Neural cell (in vitro differentiated cells): ENCODE measurements at regions not wholly inside any gene's neighbourhood (a gene's known extent, or its start where the extent isn't known, plus 50 kb on each side); places are given as distances from the start of the nearest gene placed in this dataset.

ENCODE experiments used
- H2AFZ ChIP-seq: fragments of 200-600, 300-800 bp; sonication (generic), shearing (Covaris generic); 2 replicates; pipeline ENCODE4 v1.6.0; 2014; ENCODE audit warnings: low read depth, mild to moderate bottlenecking, antibody characterized with exemption, low read length, moderate library complexity
- H3F3A ChIP-seq: fragments of 200-600 bp; shearing (Covaris generic); 2 replicates; pipeline ENCODE4 v1.6.1; 2016; ENCODE audit warnings: mild to moderate bottlenecking, moderate library complexity, mixed read lengths, antibody characterized with exemption, low read length; ENCODE audit not compliant: insufficient read depth, poor library complexity, severe bottlenecking
- H3K27ac ChIP-seq: fragments of 200-600, 300-800 bp; sonication (generic), shearing (Covaris generic); 2 replicates; pipeline ENCODE4 v1.5.1; 2014; ENCODE audit warnings: mild to moderate bottlenecking, low read length, moderate library complexity
- H3K27me3 ChIP-seq: fragments of 300-800, 200-600 bp; sonication (generic), shearing (Covaris generic); 2 replicates; pipeline ENCODE4 v1.6.0; 2014; ENCODE audit warnings: mild to moderate bottlenecking, low read depth, low read length, moderate library complexity; ENCODE audit not compliant: insufficient read depth
- H3K36me3 ChIP-seq: fragments of 300-800, 200-600 bp; sonication (generic), shearing (Covaris generic); 2 replicates; pipeline ENCODE4 v1.5.1; 2014; ENCODE audit warnings: mild to moderate bottlenecking, antibody characterized with exemption, low read length, moderate library complexity; ENCODE audit not compliant: insufficient read depth
- H3K4me2 ChIP-seq: fragments of 300-800, 200-600 bp; sonication (generic), shearing (Covaris generic); 2 replicates; pipeline ENCODE4 v1.6.0; 2014; ENCODE audit warnings: mild to moderate bottlenecking, low read length
- H3K4me3 ChIP-seq: fragments of 300-800, 200-600 bp; sonication (generic), shearing (Covaris generic); 2 replicates; pipeline ENCODE4 v1.5.1; 2014; ENCODE audit warnings: mild to moderate bottlenecking, low read length, moderate library complexity
- H3K79me2 ChIP-seq: fragments of 200-600 bp; shearing (Covaris generic); replicated peaks from 2 replicates; pipeline ENCODE4 v1.6.0; 2014; ENCODE audit warnings: mild to moderate bottlenecking, low read length, moderate library complexity; ENCODE audit not compliant: insufficient read depth
- H3K9ac ChIP-seq: fragments of 300-800, 200-600 bp; sonication (generic), shearing (Covaris generic); 2 replicates; pipeline ENCODE4 v1.6.1; 2016; ENCODE audit warnings: mild to moderate bottlenecking, low read length, mixed read lengths
- H3K9me2 ChIP-seq: fragments of 200-600 bp; shearing (Covaris generic); 2 replicates; pipeline ENCODE4 v1.6.1; 2016; ENCODE audit warnings: mild to moderate bottlenecking, low read length, mixed read lengths; ENCODE audit not compliant: insufficient read depth
- H3K9me3 ChIP-seq: fragments of 200-600, 300-800 bp; sonication (generic), shearing (Covaris generic); 2 replicates; pipeline ENCODE4 v1.6.1; 2016; ENCODE audit warnings: mild to moderate bottlenecking, mixed run types, low read length, moderate library complexity, mixed read lengths
- H4K20me1 ChIP-seq: fragments of 200-600 bp; shearing (Covaris generic); 2 replicates; pipeline ENCODE4 v1.6.1; 2016; ENCODE audit warnings: mild to moderate bottlenecking, mixed run types; ENCODE audit not compliant: insufficient read depth
- EP300 ChIP-seq: fragments of 450-650 bp; conservative IDR thresholded peaks from 2 replicates; pipeline ENCODE4 v1.6.1; 2014; ENCODE audit warnings: antibody characterized with exemption, mild to moderate bottlenecking, moderate library complexity; ENCODE audit not compliant: poor library complexity, severe bottlenecking
- EZH2 ChIP-seq: fragments of 200-600, 300-800 bp; shearing (Covaris generic), sonication (generic); IDR thresholded peaks from 2 replicates; pipeline ENCODE4 v1.6.1; 2014; ENCODE audit warnings: antibody characterized with exemption, low read length, borderline replicate concordance, mild to moderate bottlenecking; ENCODE audit not compliant: insufficient read depth, poor library complexity, severe bottlenecking
- MXI1 ChIP-seq: fragments of 450-650 bp; conservative IDR thresholded peaks from 2 replicates; pipeline ENCODE4 v1.6.1; 2014; ENCODE audit warnings: antibody characterized with exemption, mild to moderate bottlenecking; ENCODE audit not compliant: poor library complexity, severe bottlenecking
- POLR2AphosphoS5 ChIP-seq: IDR thresholded peaks from 2 replicates; pipeline ENCODE4 v1.6.1; 2012
- RAD21 ChIP-seq: fragments of 450-650 bp; conservative IDR thresholded peaks from 2 replicates; pipeline ENCODE4 v1.6.1; 2014; ENCODE audit warnings: antibody characterized with exemption, mild to moderate bottlenecking, moderate library complexity
- SMC3 ChIP-seq: fragments of 450-650 bp; conservative IDR thresholded peaks from 2 replicates; pipeline ENCODE4 v1.6.1; 2014; ENCODE audit warnings: antibody characterized with exemption, mild to moderate bottlenecking, moderate library complexity; ENCODE audit not compliant: poor library complexity
- TAF1 ChIP-seq: IDR thresholded peaks from 2 replicates; pipeline ENCODE4 v1.6.1; 2012; ENCODE audit warnings: low read depth
- TF ChIP-seq, protein P1 (sequence below): IDR thresholded peaks from 2 replicates; pipeline ENCODE4 v1.6.1; 2012; ENCODE audit warnings: borderline replicate concordance
- TF ChIP-seq, protein P2 (sequence below): fragments of 450-650 bp; IDR thresholded peaks from 2 replicates; pipeline ENCODE4 v1.5.1; 2014; ENCODE audit warnings: antibody characterized with exemption, mild to moderate bottlenecking, moderate library complexity; ENCODE audit not compliant: poor library complexity, severe bottlenecking

DNA sequence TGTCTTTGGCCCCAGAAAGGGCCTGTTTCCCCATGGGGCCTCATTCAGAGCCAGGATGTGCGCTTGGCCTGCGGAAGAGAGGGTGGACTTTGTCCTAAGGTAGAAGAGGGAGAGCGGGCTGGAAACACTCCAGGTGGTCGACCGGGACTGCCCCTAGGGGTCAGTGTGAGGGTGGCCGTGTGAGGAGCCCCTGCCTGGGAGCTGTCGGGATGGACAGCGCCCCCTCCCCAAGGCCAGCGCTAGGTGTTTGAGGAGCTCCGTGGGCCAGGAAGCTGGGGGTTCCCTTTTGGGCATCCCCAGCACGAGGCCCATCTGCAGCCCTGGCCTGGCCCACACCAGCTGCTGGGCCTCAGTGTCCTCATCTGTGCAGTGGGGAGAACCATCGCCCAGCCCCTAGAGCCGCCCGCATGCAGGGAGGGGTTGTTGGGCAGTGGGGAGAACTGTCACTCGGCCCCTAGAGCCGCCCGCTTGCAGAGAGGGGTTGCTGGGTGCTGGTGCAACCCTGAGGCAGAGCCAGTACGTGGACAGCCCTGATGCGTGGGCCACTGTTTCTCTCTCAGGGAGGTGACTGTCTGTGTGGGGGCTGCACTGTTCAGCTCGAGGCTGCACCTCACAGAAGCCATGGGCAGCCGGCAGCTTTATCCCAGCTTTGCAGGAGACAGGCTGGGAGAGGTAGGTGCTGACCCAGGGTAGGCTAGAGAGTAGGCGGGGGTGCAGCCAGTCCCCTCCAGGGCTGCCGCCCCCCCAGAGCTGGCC, 1319.9 kb downstream of the BRD1 start:
- H3K9me3 ChIP-seq: no peaks in the 10 kb centered on the region
- H3K27ac ChIP-seq: no peak overlapping the region
- H3K9me2 ChIP-seq: no peaks in the 10 kb centered on the region
- no peak overlapping the region for H3K4me2 ChIP-seq
- H2AFZ ChIP-seq: no peak overlapping the region
- no peaks in the 10 kb centered on the region for H3K27me3 ChIP-seq
- no peaks in the 10 kb centered on the region for H3K79me2 ChIP-seq
- H3K36me3 ChIP-seq: no peaks in the 10 kb centered on the region
- H3K4me3 ChIP-seq: no peak overlapping the region
- TF ChIP-seq TAF1: no peak
- H3F3A ChIP-seq: no peaks in the 10 kb centered on the region
- H3K9ac ChIP-seq: no peak overlapping the region
- H4K20me1 ChIP-seq: no peaks in the 10 kb centered on the region

DNA sequence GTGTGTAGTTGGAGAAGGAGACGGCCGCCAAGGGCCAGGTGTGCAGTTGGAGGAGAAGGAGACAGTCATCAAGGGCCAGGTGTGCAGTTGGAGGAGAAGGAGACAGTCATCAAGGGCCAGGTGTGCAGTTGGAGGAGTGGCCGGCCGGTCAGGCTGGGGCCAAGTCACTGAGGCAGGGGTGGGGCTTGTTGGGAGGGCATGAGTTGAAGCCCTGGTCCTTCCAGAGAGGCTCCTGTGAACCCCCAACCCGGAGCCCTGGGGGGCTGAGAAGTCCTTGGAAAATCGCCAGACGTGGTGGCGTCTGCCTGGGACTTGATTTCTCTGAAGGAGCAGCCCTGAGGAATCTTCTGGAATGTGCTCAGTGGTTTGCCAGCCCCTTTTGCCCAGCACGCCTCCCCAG, 1320.5 kb downstream of the BRD1 start:
- no peaks in the 10 kb centered on the region for H3K36me3 ChIP-seq
- H3K79me2 ChIP-seq: no peaks in the 10 kb centered on the region
- no peak overlapping the region for H3K4me2 ChIP-seq
- H3K9me2 ChIP-seq: no peaks in the 10 kb centered on the region
- TF ChIP-seq EP300: no peak
- TF ChIP-seq EZH2: no peak
- TF ChIP-seq, protein P1, sequence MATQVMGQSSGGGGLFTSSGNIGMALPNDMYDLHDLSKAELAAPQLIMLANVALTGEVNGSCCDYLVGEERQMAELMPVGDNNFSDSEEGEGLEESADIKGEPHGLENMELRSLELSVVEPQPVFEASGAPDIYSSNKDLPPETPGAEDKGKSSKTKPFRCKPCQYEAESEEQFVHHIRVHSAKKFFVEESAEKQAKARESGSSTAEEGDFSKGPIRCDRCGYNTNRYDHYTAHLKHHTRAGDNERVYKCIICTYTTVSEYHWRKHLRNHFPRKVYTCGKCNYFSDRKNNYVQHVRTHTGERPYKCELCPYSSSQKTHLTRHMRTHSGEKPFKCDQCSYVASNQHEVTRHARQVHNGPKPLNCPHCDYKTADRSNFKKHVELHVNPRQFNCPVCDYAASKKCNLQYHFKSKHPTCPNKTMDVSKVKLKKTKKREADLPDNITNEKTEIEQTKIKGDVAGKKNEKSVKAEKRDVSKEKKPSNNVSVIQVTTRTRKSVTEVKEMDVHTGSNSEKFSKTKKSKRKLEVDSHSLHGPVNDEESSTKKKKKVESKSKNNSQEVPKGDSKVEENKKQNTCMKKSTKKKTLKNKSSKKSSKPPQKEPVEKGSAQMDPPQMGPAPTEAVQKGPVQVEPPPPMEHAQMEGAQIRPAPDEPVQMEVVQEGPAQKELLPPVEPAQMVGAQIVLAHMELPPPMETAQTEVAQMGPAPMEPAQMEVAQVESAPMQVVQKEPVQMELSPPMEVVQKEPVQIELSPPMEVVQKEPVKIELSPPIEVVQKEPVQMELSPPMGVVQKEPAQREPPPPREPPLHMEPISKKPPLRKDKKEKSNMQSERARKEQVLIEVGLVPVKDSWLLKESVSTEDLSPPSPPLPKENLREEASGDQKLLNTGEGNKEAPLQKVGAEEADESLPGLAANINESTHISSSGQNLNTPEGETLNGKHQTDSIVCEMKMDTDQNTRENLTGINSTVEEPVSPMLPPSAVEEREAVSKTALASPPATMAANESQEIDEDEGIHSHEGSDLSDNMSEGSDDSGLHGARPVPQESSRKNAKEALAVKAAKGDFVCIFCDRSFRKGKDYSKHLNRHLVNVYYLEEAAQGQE: no peak
- TF ChIP-seq SMC3: no peak
- TF ChIP-seq RAD21: no peak
- TF ChIP-seq TAF1: no peak
- no peak for TF ChIP-seq MXI1
- TF ChIP-seq, protein P2, sequence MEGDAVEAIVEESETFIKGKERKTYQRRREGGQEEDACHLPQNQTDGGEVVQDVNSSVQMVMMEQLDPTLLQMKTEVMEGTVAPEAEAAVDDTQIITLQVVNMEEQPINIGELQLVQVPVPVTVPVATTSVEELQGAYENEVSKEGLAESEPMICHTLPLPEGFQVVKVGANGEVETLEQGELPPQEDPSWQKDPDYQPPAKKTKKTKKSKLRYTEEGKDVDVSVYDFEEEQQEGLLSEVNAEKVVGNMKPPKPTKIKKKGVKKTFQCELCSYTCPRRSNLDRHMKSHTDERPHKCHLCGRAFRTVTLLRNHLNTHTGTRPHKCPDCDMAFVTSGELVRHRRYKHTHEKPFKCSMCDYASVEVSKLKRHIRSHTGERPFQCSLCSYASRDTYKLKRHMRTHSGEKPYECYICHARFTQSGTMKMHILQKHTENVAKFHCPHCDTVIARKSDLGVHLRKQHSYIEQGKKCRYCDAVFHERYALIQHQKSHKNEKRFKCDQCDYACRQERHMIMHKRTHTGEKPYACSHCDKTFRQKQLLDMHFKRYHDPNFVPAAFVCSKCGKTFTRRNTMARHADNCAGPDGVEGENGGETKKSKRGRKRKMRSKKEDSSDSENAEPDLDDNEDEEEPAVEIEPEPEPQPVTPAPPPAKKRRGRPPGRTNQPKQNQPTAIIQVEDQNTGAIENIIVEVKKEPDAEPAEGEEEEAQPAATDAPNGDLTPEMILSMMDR: no peak
- TF ChIP-seq POLR2AphosphoS5: no peak
- H4K20me1 ChIP-seq: no peaks in the 10 kb centered on the region
- H3K9ac ChIP-seq: no peak overlapping the region
- H2AFZ ChIP-seq: no peak overlapping the region
- no peak overlapping the region for H3K27ac ChIP-seq
- no peak overlapping the region for H3K4me3 ChIP-seq
- no peaks in the 10 kb centered on the region for H3F3A ChIP-seq
- no peaks in the 10 kb centered on the region for H3K9me3 ChIP-seq
- no peaks in the 10 kb centered on the region for H3K27me3 ChIP-seq
